Omental fat pad (tissue), 3 donors: ENCODE measurements at regions not wholly inside any gene's neighbourhood (a gene's known extent, or its start where the extent isn't known, plus 50 kb on each side); places are given as distances from the start of the nearest gene placed in this dataset.
"Not testable (repeated sequence)": the region's sequence is repeated elsewhere in the genome, so short reads cannot be mapped to it uniquely, and the experiment has no call there.

Source experiments
- ATAC-seq: fragments of 150-250 bp; one replicate; pipeline ENCODE4 v1.9.1; 2016; ENCODE audit warnings: mild to moderate bottlenecking, moderate library complexity; ENCODE audit not compliant: low FRiP score
- DNase-seq: peaks from one replicate; pipeline ENCODE4 v3.0.0-alpha.2; 2019; ENCODE audit warnings: low spot score
- TF ChIP-seq, protein P1 (sequence below), 3 donors: fragments of 450-650 bp; IDR thresholded peaks; one replicate each; pipeline ENCODE4 v1.5.1; 2016 to 2017; ENCODE audit warnings: antibody characterized with exemption in 3 of 3, mild to moderate bottlenecking in 3 of 3, moderate library complexity in 2 of 3

GRCh38 chr5:17061973-17062470, 125.9 kb upstream of the MYO10 start:
- TF ChIP-seq, protein P1, sequence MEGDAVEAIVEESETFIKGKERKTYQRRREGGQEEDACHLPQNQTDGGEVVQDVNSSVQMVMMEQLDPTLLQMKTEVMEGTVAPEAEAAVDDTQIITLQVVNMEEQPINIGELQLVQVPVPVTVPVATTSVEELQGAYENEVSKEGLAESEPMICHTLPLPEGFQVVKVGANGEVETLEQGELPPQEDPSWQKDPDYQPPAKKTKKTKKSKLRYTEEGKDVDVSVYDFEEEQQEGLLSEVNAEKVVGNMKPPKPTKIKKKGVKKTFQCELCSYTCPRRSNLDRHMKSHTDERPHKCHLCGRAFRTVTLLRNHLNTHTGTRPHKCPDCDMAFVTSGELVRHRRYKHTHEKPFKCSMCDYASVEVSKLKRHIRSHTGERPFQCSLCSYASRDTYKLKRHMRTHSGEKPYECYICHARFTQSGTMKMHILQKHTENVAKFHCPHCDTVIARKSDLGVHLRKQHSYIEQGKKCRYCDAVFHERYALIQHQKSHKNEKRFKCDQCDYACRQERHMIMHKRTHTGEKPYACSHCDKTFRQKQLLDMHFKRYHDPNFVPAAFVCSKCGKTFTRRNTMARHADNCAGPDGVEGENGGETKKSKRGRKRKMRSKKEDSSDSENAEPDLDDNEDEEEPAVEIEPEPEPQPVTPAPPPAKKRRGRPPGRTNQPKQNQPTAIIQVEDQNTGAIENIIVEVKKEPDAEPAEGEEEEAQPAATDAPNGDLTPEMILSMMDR (IDR thresholded peaks at IDR 0.05): no peak
- DNase-seq (no peak), ATAC-seq (peak; percentile 28)

- ATAC-seq, DNase-seq: not testable (repeated sequence)
Observed at GRCh38 chr5:17062741-17063140, 126.7 kb upstream of the MYO10 start.

DNA sequence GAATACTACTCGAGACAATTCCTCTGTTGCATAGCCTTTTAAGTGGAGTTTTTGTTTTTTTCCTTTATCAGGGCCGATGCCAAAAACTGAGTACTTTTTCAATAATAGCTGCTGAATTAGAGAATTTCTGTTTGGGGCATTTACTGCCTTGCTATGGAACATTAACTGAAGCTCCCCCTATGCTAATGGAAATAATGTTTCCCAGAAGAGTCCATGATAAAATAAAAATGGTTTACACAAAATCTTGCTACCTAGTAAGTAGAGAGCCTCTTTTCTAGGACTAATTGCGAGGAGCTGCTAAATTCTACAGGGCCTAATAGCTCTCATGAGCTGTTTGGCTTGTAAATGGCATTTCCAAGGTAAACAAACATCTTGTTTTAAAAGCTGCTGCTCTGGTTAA, 128.2 kb upstream of the MYO10 start:
- DNase-seq: no peak
- TF ChIP-seq, protein P1 (IDR thresholded peaks at IDR 0.05): no peak
- ATAC-seq: no peak

DNA sequence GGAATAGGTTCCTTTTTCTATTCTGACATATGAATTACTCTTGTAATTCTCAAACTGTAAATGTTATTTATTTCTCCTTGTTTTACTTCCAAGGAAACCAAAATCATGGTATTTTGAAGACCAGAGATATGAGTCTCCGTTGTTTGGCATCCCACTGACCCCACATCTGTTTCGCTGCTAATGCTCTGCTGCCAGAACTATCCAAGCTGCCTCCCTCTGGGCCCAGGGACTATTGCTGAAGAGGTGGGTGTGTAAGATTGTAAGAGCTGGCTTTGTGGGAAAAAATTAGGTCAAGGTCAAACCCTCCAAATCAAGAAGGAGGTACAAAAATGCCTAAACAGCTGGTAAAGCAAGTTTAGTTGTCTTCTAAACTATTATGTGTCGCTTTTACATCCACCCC, 129.4 kb upstream of the MYO10 start:
- TF ChIP-seq, protein P1 (IDR thresholded peaks at IDR 0.05): no peak
- ATAC-seq: no peak

DNA sequence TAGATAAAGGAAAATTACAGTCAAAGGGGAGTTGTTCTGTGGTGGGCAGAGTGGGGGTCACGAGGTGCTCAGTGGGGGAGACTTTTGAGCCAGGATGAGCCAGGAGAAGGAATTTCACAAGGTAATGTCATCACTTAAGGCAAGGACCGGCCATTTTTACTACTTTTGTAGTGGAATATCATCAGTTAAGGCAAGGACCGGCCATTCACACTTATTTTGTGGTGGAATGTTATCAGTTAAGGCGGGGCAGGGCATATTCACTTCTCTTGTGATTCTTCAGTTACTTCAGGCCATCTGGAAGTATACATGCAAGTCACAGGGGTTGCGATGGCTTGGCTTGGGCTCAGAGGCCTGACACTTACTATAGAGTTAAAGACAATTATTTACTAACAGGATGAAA, 129.9 kb upstream of the MYO10 start:
- DNase-seq, ATAC-seq: not testable (repeated sequence)

More for the DNA sequence above, 129.4 kb upstream of the MYO10 start:
- DNase-seq: no peak

DNA sequence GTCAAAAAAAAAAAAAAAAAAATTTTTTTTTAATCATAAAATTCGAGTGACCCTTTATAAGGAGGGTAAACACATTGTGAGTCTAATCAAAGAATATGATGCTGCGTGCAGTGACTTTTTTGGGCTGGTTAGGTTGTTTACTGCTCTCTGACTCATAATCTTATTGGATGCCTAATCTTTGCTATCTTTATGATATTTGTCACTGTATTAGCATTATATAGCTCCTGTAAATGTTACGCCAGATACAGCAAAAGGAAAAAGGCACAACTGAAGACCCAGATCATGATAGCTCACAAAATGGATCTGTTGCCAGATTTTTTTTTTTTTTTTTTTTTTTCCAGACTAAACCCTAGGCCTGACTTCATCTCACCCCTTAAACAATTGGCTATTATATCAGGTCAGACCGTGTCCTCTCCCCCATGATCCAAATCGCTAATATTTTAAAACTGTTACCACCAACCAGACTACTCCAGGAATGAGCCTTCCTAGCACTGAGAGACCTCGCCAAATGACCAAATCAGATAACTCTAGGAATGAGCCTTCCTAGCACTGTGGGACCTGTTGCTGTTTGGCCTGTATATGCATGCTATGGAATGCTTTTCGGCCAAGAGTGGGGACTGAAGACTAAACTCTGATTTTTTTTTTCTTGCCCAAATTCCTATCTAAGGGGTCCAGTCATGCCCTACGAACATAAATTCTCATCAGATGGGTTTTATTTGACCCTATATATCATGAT, 131.7 kb upstream of the MYO10 start:
- DNase-seq (no peak), ATAC-seq (no peak)
- TF ChIP-seq, protein P1 (IDR thresholded peaks at IDR 0.05): no peak

- TF ChIP-seq, protein P1 (IDR thresholded peaks at IDR 0.05): no peak
- DNase-seq (no peak), ATAC-seq (peak; percentile 41)
Observed at GRCh38 chr5:17069995-17070511, 134.0 kb upstream of the MYO10 start.

DNA sequence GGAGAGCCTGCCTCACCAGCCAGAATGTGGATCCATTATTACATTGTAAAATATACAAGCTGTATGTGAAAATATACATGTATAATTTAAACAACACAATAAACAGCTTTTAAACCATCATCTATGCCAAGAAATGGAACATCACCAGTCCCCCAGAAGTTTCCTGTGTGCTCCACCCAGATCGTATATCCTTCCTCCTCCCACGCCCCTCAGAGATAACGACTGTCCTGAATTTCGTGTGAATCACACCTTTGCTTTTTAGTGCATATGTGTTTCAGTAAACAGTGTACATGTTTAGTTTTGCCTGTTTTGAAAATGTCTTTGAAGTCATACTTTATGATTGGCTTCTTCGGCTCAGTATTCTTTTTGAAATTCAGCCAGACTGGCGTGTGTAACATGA, 134.6 kb upstream of the MYO10 start:
- DNase-seq (no peak), ATAC-seq (no peak)
- TF ChIP-seq, protein P1 (IDR thresholded peaks at IDR 0.05): no peak
